T follicular helper cell (primary cell): ENCODE measurements at regions not wholly inside any gene's neighbourhood (a gene's known extent, or its start where the extent isn't known, plus 50 kb on each side); places are given as distances from the start of the nearest gene placed in this dataset.
"Not testable (repeated sequence)": the region's sequence is repeated elsewhere in the genome, so short reads cannot be mapped to it uniquely, and the experiment has no call there.

Experiments used
- DNase-seq: peaks from one replicate; pipeline ENCODE4 v3.0.0-alpha.2; 2020; ENCODE audit warnings: low read depth

- DNase-seq: no peak
These were observed 131.3 kb downstream of the LPIN1 start for GRCh38 chr2:11877764-11878163.

GRCh38 chr2:11885253-11885652 lies 138.8 kb downstream of the LPIN1 start:
- not testable (repeated sequence) for DNase-seq

DNA sequence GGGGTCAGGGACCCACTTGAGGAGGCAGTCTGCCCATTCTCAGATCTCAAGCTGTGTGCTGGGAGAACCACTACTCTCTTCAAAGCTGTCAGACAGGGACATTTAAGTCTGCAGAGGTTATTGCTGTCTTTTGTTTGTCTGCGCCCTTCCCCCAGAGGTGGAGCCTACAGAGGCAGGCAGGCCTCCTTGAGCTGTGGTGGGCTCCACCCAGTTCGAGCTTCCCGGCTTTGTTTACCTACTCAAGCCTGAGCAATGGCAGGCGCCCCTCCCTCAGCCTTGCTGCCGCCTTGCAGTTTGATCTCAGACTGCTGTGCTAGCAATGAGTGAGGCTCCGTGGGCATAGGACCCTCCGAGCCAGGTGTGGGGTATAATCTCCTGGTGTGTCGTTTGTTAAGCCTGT lies 140.5 kb downstream of the LPIN1 start:
- DNase-seq: not testable (repeated sequence)

- DNase-seq: no peak
These were observed 142.8 kb downstream of the LPIN1 start for GRCh38 chr2:11889101-11889850.

GRCh38 chr2:11889854-11890253 lies 143.4 kb downstream of the LPIN1 start:
- no peak for DNase-seq

DNA sequence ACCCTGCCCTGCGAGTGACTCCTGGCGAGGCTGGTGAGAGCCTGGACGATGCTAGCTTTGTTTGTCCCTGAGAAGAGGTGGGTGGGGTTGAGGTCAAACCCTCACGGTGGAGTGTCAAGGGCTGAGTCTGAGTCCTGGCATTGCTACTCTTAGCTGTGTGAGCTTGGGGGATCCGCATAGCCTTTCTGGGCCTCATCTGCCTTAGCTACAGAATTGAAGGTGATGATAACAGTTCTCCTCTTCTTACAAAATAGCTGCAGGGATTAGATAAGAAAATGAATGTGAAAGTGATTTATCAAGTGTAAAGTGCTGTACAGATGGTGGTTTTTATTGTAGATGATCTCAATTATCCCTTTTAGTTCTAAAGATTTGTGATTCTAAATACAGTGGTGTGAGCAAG lies 144.6 kb downstream of the LPIN1 start:
- no peak for DNase-seq

GRCh38 chr2:11891671-11892440 lies 145.4 kb downstream of the LPIN1 start:
- DNase-seq: no peak

- no peak for DNase-seq
These were observed 150.0 kb downstream of the LPIN1 start for GRCh38 chr2:11896386-11896785.

DNA sequence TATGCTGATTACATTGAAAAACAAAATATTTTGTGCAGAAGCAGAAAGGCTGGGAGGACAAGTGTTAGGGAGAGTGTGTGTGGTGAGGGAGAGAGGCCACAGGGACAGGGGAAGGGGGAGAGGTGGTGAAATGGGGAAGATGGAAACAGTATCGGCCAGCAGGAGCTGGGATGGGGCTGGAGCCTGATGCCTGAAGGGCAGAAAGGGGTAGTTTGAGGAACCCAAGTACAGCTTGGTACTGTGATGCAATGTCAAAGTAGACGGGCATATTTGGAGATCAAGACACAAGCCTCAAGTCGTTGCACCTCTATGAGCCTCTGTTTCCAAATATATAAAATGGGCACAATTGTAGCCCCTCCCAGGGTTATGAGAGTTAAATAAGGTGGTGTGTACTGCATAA lies 152.1 kb downstream of the LPIN1 start:
- no peak for DNase-seq

DNA sequence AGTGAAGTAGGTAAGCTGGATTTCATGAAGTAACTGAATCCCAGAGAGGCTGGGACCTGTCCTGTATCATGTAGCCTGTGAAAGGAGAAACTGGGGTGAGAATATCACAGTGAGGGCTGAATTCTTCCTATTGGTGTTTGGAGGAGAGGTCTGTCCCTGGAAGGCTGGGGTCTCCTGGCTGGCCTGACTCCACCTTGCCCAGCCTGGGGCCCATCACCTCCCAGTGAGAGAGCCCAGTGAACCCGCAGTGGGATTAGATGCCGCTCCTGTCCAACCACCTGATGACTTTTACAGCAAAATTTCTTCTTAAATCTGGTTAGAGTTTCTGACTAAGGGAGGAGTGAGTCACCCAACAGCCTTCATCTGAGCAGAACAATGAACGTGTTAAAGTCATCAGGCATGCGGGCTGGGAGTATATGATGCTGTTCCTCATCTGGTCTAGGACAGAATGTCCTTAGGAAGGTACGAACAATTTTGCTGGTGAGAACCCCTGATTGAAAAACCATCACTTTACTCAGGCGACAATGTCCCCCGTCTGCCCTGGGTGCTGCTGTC lies 152.9 kb downstream of the LPIN1 start:
- no peak for DNase-seq

DNA sequence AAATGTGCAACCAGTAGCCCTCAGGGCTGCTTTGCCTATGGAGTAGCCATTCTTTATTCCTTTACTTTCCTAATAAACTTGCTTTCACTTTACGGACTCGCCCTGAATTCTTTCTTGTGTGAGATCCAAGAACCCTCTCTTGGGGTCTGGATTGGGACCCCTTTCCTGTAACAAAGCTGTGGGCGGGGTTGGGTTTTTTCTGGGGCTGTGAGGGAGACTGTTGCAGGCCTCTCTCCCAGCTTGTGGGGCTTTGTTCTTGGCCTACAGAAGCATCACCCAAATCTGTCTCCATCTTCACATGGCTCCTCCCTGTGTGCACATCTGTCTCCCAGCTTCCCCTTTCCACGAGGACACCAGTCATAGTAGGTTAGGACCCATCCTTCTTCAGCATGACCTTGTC lies 154.5 kb downstream of the LPIN1 start:
- not testable (repeated sequence) for DNase-seq

GRCh38 chr2:11901351-11902069 lies 155.1 kb downstream of the LPIN1 start:
- no peak for DNase-seq

DNA sequence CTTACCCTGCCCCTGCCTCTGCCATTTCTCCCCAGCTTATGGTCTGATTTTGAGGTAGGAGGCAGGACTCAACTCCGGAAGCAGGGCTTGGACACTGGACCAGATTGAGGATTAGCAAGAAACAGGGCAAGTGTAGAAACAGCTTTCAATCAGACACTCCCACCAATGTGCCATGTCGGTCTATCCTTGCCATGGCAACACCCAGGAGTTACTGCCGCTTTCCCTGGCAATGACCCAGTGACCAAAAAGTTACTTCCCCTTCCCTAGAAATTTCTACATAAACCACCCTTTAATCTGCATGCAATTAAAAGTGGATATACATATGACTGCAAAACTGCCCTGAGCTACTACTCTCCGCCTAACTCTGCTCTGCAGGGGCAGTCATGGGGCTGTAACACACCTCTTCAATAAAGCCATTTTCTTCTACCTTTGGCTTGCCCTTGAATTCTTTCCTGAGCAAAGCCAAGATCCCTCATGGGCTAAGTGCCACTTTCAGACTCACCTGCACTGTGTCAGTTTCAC lies 156.7 kb downstream of the LPIN1 start:
- DNase-seq: no peak

- DNase-seq: no peak
These were observed 157.6 kb downstream of the LPIN1 start for GRCh38 chr2:11904029-11904428.

DNA sequence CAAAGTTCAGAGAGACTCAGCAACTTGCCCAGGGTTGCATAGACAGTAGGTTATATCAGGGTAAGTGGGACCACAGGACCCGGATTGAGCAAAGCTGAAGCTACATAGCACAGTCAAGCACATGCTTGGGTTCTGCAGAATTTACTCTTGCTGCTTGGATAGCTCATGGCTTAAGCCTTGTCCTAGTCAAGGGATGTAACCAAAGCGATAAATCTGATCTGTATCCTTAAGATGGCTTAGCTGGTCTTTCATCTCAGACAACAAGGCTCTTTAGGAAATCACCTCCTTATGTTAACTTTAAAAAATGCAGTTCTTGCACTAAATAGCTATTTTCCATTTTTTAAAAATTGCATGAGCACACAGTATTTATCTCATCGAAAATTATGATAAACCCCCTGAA lies 158.5 kb downstream of the LPIN1 start:
- DNase-seq: no peak

DNA sequence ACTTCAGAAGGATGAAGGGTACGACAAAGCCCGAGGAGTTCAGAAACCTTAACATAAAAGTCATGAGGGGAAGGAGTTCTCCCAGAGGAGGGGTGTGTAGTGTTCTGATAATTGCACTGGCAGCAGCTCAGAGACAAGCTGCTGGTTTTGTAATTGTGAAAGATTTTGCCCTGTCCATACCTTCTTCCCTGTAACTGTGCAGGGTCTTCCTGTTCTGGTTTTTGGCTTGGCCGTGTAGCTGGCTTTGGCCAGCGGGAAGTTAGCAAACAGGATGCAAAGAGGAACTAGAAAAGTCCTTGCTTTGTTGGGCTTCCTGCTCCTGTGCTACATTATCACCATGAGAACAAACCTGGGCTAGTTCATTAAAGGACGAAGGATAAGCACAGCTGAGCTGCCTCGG lies 160.8 kb downstream of the LPIN1 start:
- no peak for DNase-seq

DNA sequence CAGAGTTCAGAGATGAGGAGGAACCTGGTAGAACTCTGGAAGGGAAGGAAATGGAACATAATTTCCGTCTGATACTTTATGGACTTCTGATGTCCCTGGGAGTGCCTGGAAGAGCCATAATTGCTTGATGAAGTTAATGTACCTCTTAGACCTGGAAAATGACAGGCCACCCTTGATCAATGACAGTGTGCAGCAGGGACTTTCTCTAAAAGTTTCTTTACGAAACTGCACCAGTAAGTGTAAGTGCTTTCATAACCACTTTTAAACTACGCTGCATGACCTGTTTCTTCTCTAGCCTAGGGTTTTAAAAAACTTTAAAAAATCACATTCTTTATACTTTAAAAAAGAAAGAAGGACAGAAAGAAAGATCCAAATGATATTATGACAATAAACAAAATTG lies 164.5 kb downstream of the LPIN1 start:
- no peak for DNase-seq

- no peak for DNase-seq
These were observed 166.5 kb downstream of the LPIN1 start for GRCh38 chr2:11912980-11913379.

DNA sequence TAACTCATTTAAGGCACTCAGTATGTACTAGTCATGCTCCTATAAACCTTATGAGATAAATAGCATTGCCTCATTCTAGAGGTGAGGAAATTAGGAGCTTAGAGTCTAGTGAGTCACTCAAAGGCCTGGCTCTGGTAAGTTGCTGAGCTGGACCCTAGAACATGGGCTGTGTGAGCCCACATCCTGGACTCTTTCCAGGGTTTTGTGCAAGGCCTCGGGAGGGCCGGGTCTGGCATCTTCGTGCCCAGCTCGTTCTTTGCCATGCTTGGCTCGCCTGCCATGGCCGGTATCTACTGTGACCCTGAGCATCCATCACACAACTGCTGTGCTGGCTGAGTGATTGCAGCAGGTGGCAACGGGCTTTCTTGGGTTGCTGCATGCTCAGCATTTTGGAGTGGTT lies 168.0 kb downstream of the LPIN1 start:
- DNase-seq: no peak

GRCh38 chr2:11915650-11916049 lies 169.2 kb downstream of the LPIN1 start:
- DNase-seq: no peak

GRCh38 chr2:11919953-11920352 lies 173.5 kb downstream of the LPIN1 start:
- no peak for DNase-seq

DNA sequence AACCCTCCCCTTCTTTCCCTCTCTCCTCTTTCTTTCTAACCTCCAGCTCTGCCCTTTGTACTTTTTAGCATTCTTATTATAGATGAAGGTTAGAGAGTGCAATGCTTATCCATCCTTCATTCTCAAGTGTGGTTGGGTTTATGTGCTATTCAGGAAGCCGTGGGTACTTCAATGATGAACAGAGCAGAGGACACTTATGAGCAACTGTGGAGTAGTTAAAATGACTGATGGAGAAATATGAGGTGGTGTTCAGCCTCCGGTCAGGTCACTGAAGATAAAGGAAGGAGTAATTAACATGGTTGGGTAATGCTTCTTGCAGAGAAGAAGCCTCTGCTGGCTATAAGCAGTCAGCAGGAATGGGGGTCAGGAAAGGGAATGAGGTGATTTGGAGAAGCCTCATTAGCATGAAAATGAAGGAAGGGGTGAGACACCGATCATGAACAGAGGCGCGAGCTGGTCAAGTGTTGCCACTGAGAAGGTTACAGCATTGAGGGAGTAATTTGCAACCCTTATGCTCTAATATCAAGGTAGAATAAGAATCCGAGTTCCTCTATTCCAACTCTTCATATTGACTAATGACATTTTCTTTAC lies 174.7 kb downstream of the LPIN1 start:
- no peak for DNase-seq
